ENCODE measurements at regions not wholly inside any gene's neighbourhood (a gene's known extent, or its start where the extent isn't known, plus 50 kb on each side); places are given as distances from the start of the nearest gene placed in this dataset.

- no peak for ATAC-seq
- 0% methylated on average over 1 of the region's 1 CpG for WGBS (ENCODE audit: insufficient coverage, low coverage, missing lambda C conversion rate)
- H3K79me2 ChIP-seq (ENCODE audit: control insufficient read depth, insufficient read depth, low read length) = no peaks in the 10 kb centered on the region
- no peak overlapping the region for H3K9ac ChIP-seq (ENCODE audit: insufficient read depth in 1 of 2, low read depth in 2 of 2, low read length in 2 of 2)
- TF ChIP-seq PKNOX1 (IDR thresholded peaks at IDR 0.05) = peak; percentile 22; the same call in 1 of the 2 replicates
- no peak for TF ChIP-seq PYGO2 (tag; IDR thresholded peaks at IDR 0.05)
- BruUV-seq (replicated peaks) = no TSS peak
- H3K9me3 ChIP-seq (replicated peaks; ENCODE audit: control insufficient read depth, insufficient read depth, low read depth, low read length) = no peaks in the 10 kb centered on the region
- no peaks in the 10 kb centered on the region for H3K27me3 ChIP-seq (ENCODE audit: control insufficient read depth in 2 of 2, insufficient read depth in 2 of 2, low read length in 2 of 2)
- in situ Hi-C loops (cut with MboI) (no loop called here), intact Hi-C loops (cut with micrococcal nuclease) (loop anchor here (5.0 kb wide), 2 partner anchors 666 to 961 kb away; no protein-coding TSS in a partner anchor)
- no peak overlapping the region for H2AFZ ChIP-seq (ENCODE audit: low read depth, low read length)
- FAIRE-seq = no peak
- H3K4me2 ChIP-seq (ENCODE audit: insufficient read depth, low read length) = no peak overlapping the region
- H3K9me1 ChIP-seq (ENCODE audit: control insufficient read depth, insufficient read depth, low read length) = no peaks in the 10 kb centered on the region
- no peak for DNase-seq (ENCODE audit: extremely low read depth in 1 of 4, low spot score in 3 of 4)
- ChIA-PET CTCF (ENCODE audit: low intra/inter-chr PET ratio) (no interaction called here), POLR2A (no interaction called here)
- H3K4me1 ChIP-seq (replicated peaks in 1 of 2; ENCODE audit: control insufficient read depth in 2 of 2, insufficient read depth in 2 of 2, low read length in 2 of 2) = no peaks in the 10 kb centered on the region
- no peaks in the 10 kb centered on the region for H3K36me3 ChIP-seq (ENCODE audit: control insufficient read depth, insufficient read depth, low read length)
- no peaks in the 10 kb centered on the region for H4K20me1 ChIP-seq (replicated peaks; ENCODE audit: control insufficient read depth, insufficient read depth, low read length)
- no peak overlapping the region for H3K4me3 ChIP-seq
- no peak overlapping the region for H3K27ac ChIP-seq (ENCODE audit: extremely low read depth, low read depth, low read length)
These were observed 114.7 kb upstream of the WDFY3 start for GRCh38 chr4:85081196-85081595.

- Histone ChIP-seq H3K79me2 (ENCODE audit: control insufficient read depth, insufficient read depth, low read length) (no peaks in the 10 kb centered on the region), H4K20me1 (replicated peaks; ENCODE audit: control insufficient read depth, insufficient read depth, low read length) (no peaks in the 10 kb centered on the region), H3K27me3 (ENCODE audit: control insufficient read depth in 2 of 2, insufficient read depth in 2 of 2, low read length in 2 of 2) (no peaks in the 10 kb centered on the region), H3K4me3 (no peak overlapping the region), H3K9ac (ENCODE audit: insufficient read depth in 1 of 2, low read depth in 2 of 2, low read length in 2 of 2) (no peak overlapping the region), H3K4me1 (replicated peaks in 1 of 2; ENCODE audit: control insufficient read depth in 2 of 2, insufficient read depth in 2 of 2, low read length in 2 of 2) (no peaks in the 10 kb centered on the region), H3K9me3 (replicated peaks; ENCODE audit: control insufficient read depth, insufficient read depth, low read depth, low read length) (no peaks in the 10 kb centered on the region), H3K27ac (ENCODE audit: extremely low read depth, low read depth, low read length) (no peak overlapping the region), H3K4me2 (ENCODE audit: insufficient read depth, low read length) (no peak overlapping the region), H2AFZ (ENCODE audit: low read depth, low read length) (no peak overlapping the region), H3K36me3 (ENCODE audit: control insufficient read depth, insufficient read depth, low read length) (no peaks in the 10 kb centered on the region), H3K9me1 (ENCODE audit: control insufficient read depth, insufficient read depth, low read length) (no peaks in the 10 kb centered on the region)
- in situ Hi-C loops (cut with MboI) = no loop called here
- ATAC-seq (peak; percentile 76), DNase-seq (ENCODE audit: extremely low read depth in 1 of 4, low spot score in 3 of 4) (peak; percentile 12 to 69 (median 32)), FAIRE-seq (peak; percentile 86)
- WGBS (ENCODE audit: insufficient coverage, low coverage, missing lambda C conversion rate) = 15% methylated on average over 3 of the region's 3 CpGs
- intact Hi-C loops (cut with micrococcal nuclease) = loop anchor here (1.0 to 5.0 kb wide), 3 partner anchors 286 to 958 kb away; no protein-coding TSS in a partner anchor
- ChIA-PET CTCF (ENCODE audit: low intra/inter-chr PET ratio) (no interaction called here), POLR2A (no interaction called here)
- BruUV-seq (replicated peaks) = no TSS peak
- TF ChIP-seq, protein P1, sequence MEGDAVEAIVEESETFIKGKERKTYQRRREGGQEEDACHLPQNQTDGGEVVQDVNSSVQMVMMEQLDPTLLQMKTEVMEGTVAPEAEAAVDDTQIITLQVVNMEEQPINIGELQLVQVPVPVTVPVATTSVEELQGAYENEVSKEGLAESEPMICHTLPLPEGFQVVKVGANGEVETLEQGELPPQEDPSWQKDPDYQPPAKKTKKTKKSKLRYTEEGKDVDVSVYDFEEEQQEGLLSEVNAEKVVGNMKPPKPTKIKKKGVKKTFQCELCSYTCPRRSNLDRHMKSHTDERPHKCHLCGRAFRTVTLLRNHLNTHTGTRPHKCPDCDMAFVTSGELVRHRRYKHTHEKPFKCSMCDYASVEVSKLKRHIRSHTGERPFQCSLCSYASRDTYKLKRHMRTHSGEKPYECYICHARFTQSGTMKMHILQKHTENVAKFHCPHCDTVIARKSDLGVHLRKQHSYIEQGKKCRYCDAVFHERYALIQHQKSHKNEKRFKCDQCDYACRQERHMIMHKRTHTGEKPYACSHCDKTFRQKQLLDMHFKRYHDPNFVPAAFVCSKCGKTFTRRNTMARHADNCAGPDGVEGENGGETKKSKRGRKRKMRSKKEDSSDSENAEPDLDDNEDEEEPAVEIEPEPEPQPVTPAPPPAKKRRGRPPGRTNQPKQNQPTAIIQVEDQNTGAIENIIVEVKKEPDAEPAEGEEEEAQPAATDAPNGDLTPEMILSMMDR (IDR thresholded peaks at IDR 0.05 in 2 of 3, conservative IDR thresholded peaks at IDR 0.05 in 1 of 3; ENCODE audit: insufficient read depth in 2 of 3, low read depth in 1 of 3, low read length in 3 of 3) = peak; percentile 38 to 68 (median 55); a peak in 5 of 6 replicates
- TF ChIP-seq RAD21 (CRISPR knock-in tag; conservative IDR thresholded peaks at IDR 0.05 in 1 of 2, IDR thresholded peaks at IDR 0.05 in 1 of 2) (peak; percentile 53 to 73), SMC3 (conservative IDR thresholded peaks at IDR 0.05; ENCODE audit: insufficient read depth, low read depth, low read length) (0 out of 2 replicates have a peak, but pooled peaks have one; percentile 15), KLF13 (tag; IDR thresholded peaks at IDR 0.05; ENCODE audit: borderline replicate concordance, low read depth) (no peak)
These were observed 118.0 kb upstream of the WDFY3 start for GRCh38 chr4:85084371-85085094.

Measured in K562 (cell line).